Memory B cell (primary cell): ENCODE measurements at regions not wholly inside any gene's neighbourhood (a gene's known extent, or its start where the extent isn't known, plus 50 kb on each side); places are given as distances from the start of the nearest gene placed in this dataset.

Experiments used
- ATAC-seq: fragments of 150-1000 bp; cut with Tn5 transposase; 2 replicates; pipeline ENCODE4 v1.10.0; 2021; ENCODE audit warnings: low read depth, mild to moderate bottlenecking, moderate library complexity
- DNase-seq, 2 donors: peaks; one replicate each; pipeline ENCODE4 v3.0.0; 2022; ENCODE audit warnings: low spot score in 2 of 2
- H3K27ac Mint-ChIP-seq: one replicate; pipeline ENCODE4 v1.8.0; 2022; ENCODE audit warnings: mild to moderate bottlenecking, moderate library complexity, mixed read lengths
- H3K27me3 Mint-ChIP-seq: one replicate; pipeline ENCODE4 v1.8.0; 2022; ENCODE audit warnings: mixed read lengths
- H3K36me3 Mint-ChIP-seq: one replicate; pipeline ENCODE4 v1.8.0; 2022; ENCODE audit warnings: mild to moderate bottlenecking, mixed read lengths
- H3K4me1 Mint-ChIP-seq: one replicate; pipeline ENCODE4 v1.8.0; 2022; ENCODE audit warnings: mixed read lengths
- H3K4me3 Mint-ChIP-seq: one replicate; pipeline ENCODE4 v1.8.0; 2022; ENCODE audit warnings: mild to moderate bottlenecking, moderate library complexity, mixed read lengths
- H3K9me3 Mint-ChIP-seq: one replicate; pipeline ENCODE4 v1.8.0; 2022; ENCODE audit warnings: mixed read lengths

- no peak overlapping the region for H3K4me3 Mint-ChIP-seq
- DNase-seq (no peak), ATAC-seq (no peak)
- peaks cover 6% of the 10 kb centered on the region for H3K27me3 Mint-ChIP-seq
- H3K27ac Mint-ChIP-seq: no peak overlapping the region
- no peaks in the 10 kb centered on the region for H3K4me1 Mint-ChIP-seq
- no peaks in the 10 kb centered on the region for H3K36me3 Mint-ChIP-seq
- H3K9me3 Mint-ChIP-seq: peaks cover 1% of the 10 kb centered on the region
Observed at GRCh38 chr2:235148201-235149170, 196.7 kb downstream of the SH3BP4 start.

- Mint-ChIP-seq H3K4me1 (no peaks in the 10 kb centered on the region), H3K9me3 (peaks cover 1% of the 10 kb centered on the region), H3K36me3 (no peaks in the 10 kb centered on the region), H3K4me3 (no peak overlapping the region), H3K27ac (no peak overlapping the region), H3K27me3 (peaks cover 6% of the 10 kb centered on the region)
- DNase-seq (no peak), ATAC-seq (no peak)
Observed at GRCh38 chr2:235149240-235149659, 197.4 kb downstream of the SH3BP4 start.

GRCh38 chr2:235149736-235150135 is 197.9 kb downstream of the SH3BP4 start:
- DNase-seq: no peak
- Mint-ChIP-seq H3K27me3 (peaks cover 8% of the 10 kb centered on the region), H3K27ac (no peak overlapping the region), H3K4me1 (no peaks in the 10 kb centered on the region), H3K36me3 (no peaks in the 10 kb centered on the region), H3K9me3 (peaks cover 1% of the 10 kb centered on the region), H3K4me3 (no peak overlapping the region)
- no peak for ATAC-seq

- ATAC-seq (no peak), DNase-seq (no peak)
- Mint-ChIP-seq H3K36me3 (no peaks in the 10 kb centered on the region), H3K27me3 (peaks cover 8% of the 10 kb centered on the region), H3K27ac (no peak overlapping the region), H3K4me3 (no peak overlapping the region), H3K4me1 (no peaks in the 10 kb centered on the region), H3K9me3 (no peaks in the 10 kb centered on the region)
Observed at GRCh38 chr2:235151152-235151551, 199.3 kb downstream of the SH3BP4 start.

GRCh38 chr2:235155163-235155562 is 203.3 kb downstream of the SH3BP4 start:
- ATAC-seq (no peak), DNase-seq (no peak)
- peaks cover 16% of the 10 kb centered on the region for H3K27me3 Mint-ChIP-seq
- no peak overlapping the region for H3K27ac Mint-ChIP-seq
- no peaks in the 10 kb centered on the region for H3K9me3 Mint-ChIP-seq
- no peaks in the 10 kb centered on the region for H3K36me3 Mint-ChIP-seq
- H3K4me1 Mint-ChIP-seq: no peaks in the 10 kb centered on the region
- no peak overlapping the region for H3K4me3 Mint-ChIP-seq

- Mint-ChIP-seq H3K9me3 (no peaks in the 10 kb centered on the region), H3K27ac (no peak overlapping the region), H3K27me3 (peaks cover 19% of the 10 kb centered on the region), H3K4me1 (no peaks in the 10 kb centered on the region), H3K4me3 (no peak overlapping the region), H3K36me3 (no peaks in the 10 kb centered on the region)
- DNase-seq: no peak
- no peak for ATAC-seq
Observed at GRCh38 chr2:235156055-235156454, 204.2 kb downstream of the SH3BP4 start.

- no peak overlapping the region for H3K4me3 Mint-ChIP-seq
- no peaks in the 10 kb centered on the region for H3K9me3 Mint-ChIP-seq
- ATAC-seq (no peak), DNase-seq (no peak)
- no peaks in the 10 kb centered on the region for H3K36me3 Mint-ChIP-seq
- peaks cover 26% of the 10 kb centered on the region for H3K27me3 Mint-ChIP-seq
- no peak overlapping the region for H3K27ac Mint-ChIP-seq
- no peaks in the 10 kb centered on the region for H3K4me1 Mint-ChIP-seq
Observed at GRCh38 chr2:235157746-235158482, 206.1 kb downstream of the SH3BP4 start.

- no peak for ATAC-seq
- H3K4me1 Mint-ChIP-seq: no peaks in the 10 kb centered on the region
- H3K4me3 Mint-ChIP-seq: no peak overlapping the region
- H3K9me3 Mint-ChIP-seq: no peaks in the 10 kb centered on the region
- H3K27me3 Mint-ChIP-seq: peaks cover 27% of the 10 kb centered on the region
- H3K36me3 Mint-ChIP-seq: no peaks in the 10 kb centered on the region
- no peak for DNase-seq
- H3K27ac Mint-ChIP-seq: no peak overlapping the region
Observed at GRCh38 chr2:235160281-235160810, 208.5 kb downstream of the SH3BP4 start.

GRCh38 chr2:235161565-235161964 is 209.7 kb downstream of the SH3BP4 start:
- DNase-seq (no peak), ATAC-seq (no peak)
- Mint-ChIP-seq H3K27me3 (peaks cover 30% of the 10 kb centered on the region), H3K4me3 (no peak overlapping the region), H3K9me3 (no peaks in the 10 kb centered on the region), H3K36me3 (no peaks in the 10 kb centered on the region), H3K4me1 (no peaks in the 10 kb centered on the region), H3K27ac (no peak overlapping the region)

GRCh38 chr2:235162082-235162836 is 210.4 kb downstream of the SH3BP4 start:
- Mint-ChIP-seq H3K9me3 (no peaks in the 10 kb centered on the region), H3K27me3 (peaks cover 26% of the 10 kb centered on the region), H3K27ac (no peak overlapping the region), H3K4me1 (no peaks in the 10 kb centered on the region), H3K36me3 (no peaks in the 10 kb centered on the region), H3K4me3 (no peak overlapping the region)
- DNase-seq: no peak
- no peak for ATAC-seq

- Mint-ChIP-seq H3K4me3 (no peak overlapping the region), H3K27me3 (peaks cover 26% of the 10 kb centered on the region), H3K27ac (no peak overlapping the region), H3K4me1 (no peaks in the 10 kb centered on the region), H3K9me3 (no peaks in the 10 kb centered on the region), H3K36me3 (no peaks in the 10 kb centered on the region)
- no peak for ATAC-seq
- DNase-seq: no peak
Observed at GRCh38 chr2:235162837-235163197, 211.0 kb downstream of the SH3BP4 start.

GRCh38 chr2:235165136-235165535 is 213.3 kb downstream of the SH3BP4 start:
- ATAC-seq (no peak), DNase-seq (no peak)
- Mint-ChIP-seq H3K9me3 (peaks cover 3% of the 10 kb centered on the region), H3K27me3 (peaks cover 20% of the 10 kb centered on the region), H3K4me1 (no peaks in the 10 kb centered on the region), H3K27ac (no peak overlapping the region), H3K36me3 (no peaks in the 10 kb centered on the region), H3K4me3 (no peak overlapping the region)

- Mint-ChIP-seq H3K4me3 (no peak overlapping the region), H3K9me3 (peaks cover 3% of the 10 kb centered on the region), H3K27ac (no peak overlapping the region), H3K4me1 (no peaks in the 10 kb centered on the region), H3K27me3 (peaks cover 19% of the 10 kb centered on the region), H3K36me3 (no peaks in the 10 kb centered on the region)
- no peak for ATAC-seq
- DNase-seq: no peak
Observed at GRCh38 chr2:235165631-235166030, 213.8 kb downstream of the SH3BP4 start.
